ENCODE measurements at regions not wholly inside any gene's neighbourhood (a gene's known extent, or its start where the extent isn't known, plus 50 kb on each side); places are given as distances from the start of the nearest gene placed in this dataset.
A peak's percentile ranks its signal among the peaks of the same experiment; 100 is the strongest.
"Not testable (repeated sequence)": the region's sequence is repeated elsewhere in the genome, so short reads cannot be mapped to it uniquely, and the experiment has no call there.

DNA sequence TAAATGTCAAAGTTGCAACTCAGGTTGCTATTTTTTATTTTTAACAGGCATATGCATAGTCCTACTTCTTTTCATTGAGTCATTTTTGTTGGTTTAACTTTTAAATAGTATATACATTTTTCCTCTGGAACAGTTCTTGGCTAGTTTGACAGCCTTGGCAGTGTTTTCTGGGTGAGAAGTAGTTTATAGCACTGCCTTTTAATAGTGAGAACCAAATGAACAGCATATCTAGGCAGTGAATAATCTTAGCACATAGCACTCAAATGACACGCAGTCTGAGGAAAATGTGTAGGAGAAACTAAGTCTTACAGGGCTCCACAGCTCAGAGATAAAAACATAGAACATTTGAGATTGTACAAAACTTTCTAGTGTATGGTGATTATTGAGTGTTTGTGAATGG, 265.5 kb upstream of the POT1 start:
- DNase-seq (ENCODE audit: low spot score), result no peak
- no peak overlapping the region for H3K27ac ChIP-seq (ENCODE audit: poor library complexity, severe bottlenecking)
- no peaks in the 10 kb centered on the region for H3K36me3 ChIP-seq (ENCODE audit: low read depth)
- ATAC-seq (ENCODE audit: low read depth), result no peak
- H3K27me3 ChIP-seq (ENCODE audit: insufficient read depth, poor library complexity, severe bottlenecking), result no peaks in the 10 kb centered on the region
- no peak overlapping the region for H3K4me3 ChIP-seq (ENCODE audit: severe bottlenecking)
- no peaks in the 10 kb centered on the region for H3K4me1 ChIP-seq (ENCODE audit: insufficient read depth, poor library complexity, severe bottlenecking)
- H3K9me3 ChIP-seq (ENCODE audit: severe bottlenecking), result no peaks in the 10 kb centered on the region
- TF ChIP-seq CTCF (IDR thresholded peaks at IDR 0.05; ENCODE audit: poor library complexity, severe bottlenecking), result no peak

DNA sequence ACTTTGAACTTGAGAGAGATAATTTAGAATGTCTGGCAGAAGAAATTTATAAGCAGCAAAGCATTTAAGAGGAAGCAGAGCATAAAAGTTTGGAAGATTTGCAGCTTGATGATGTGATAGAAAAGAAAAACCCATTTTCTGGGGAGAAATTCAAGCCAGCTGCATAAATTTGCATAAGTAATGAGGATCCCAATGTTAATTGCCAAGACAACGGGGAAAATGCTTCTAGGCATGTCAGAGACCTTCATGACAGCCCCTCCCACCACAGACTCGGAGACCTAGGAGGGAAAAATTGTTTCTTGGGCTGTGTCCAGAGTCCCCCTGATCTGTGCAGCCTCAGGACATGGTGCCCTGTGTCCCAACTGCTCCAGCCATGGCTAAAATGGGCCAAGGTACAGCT, 263.6 kb upstream of the POT1 start:
- Histone ChIP-seq H3K4me1 (ENCODE audit: insufficient read depth, poor library complexity, severe bottlenecking) (no peaks in the 10 kb centered on the region), H3K27me3 (ENCODE audit: insufficient read depth, poor library complexity, severe bottlenecking) (no peaks in the 10 kb centered on the region), H3K4me3 (ENCODE audit: severe bottlenecking) (no peak overlapping the region), H3K36me3 (ENCODE audit: low read depth) (no peaks in the 10 kb centered on the region), H3K9me3 (ENCODE audit: severe bottlenecking) (no peaks in the 10 kb centered on the region), H3K27ac (ENCODE audit: poor library complexity, severe bottlenecking) (no peak overlapping the region)
- DNase-seq (ENCODE audit: low spot score), result no peak
- ATAC-seq (ENCODE audit: low read depth), result no peak
- no peak for TF ChIP-seq CTCF (IDR thresholded peaks at IDR 0.05; ENCODE audit: poor library complexity, severe bottlenecking)

DNA sequence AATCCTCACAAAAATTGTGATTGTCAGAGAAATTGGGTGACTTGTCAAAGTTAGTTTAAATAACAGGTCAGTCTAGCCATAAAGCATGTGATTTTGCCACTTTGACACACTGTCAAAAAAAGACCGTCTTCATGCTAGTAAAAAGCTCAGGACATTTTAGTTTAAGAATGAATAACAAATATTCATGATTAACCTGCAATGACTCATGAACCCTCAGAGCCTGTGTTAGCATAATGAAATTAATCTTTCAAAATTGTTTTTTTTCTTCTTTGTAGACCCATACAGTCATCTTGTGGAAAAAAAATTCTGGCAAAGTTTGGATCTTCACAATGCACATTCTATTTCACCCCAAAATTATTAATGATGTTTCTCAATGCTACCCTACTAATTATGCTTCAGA, 255.2 kb upstream of the POT1 start:
- no peaks in the 10 kb centered on the region for H3K4me1 ChIP-seq (ENCODE audit: insufficient read depth, poor library complexity, severe bottlenecking)
- H3K27ac ChIP-seq (ENCODE audit: poor library complexity, severe bottlenecking), result no peak overlapping the region
- peak; percentile 50; the same call in 1 of the 3 replicates for ATAC-seq (ENCODE audit: low read depth)
- no peaks in the 10 kb centered on the region for H3K27me3 ChIP-seq (ENCODE audit: insufficient read depth, poor library complexity, severe bottlenecking)
- no peak for TF ChIP-seq CTCF (IDR thresholded peaks at IDR 0.05; ENCODE audit: poor library complexity, severe bottlenecking)
- no peaks in the 10 kb centered on the region for H3K36me3 ChIP-seq (ENCODE audit: low read depth)
- no peak overlapping the region for H3K4me3 ChIP-seq (ENCODE audit: severe bottlenecking)
- no peak for DNase-seq (ENCODE audit: low spot score)
- no peaks in the 10 kb centered on the region for H3K9me3 ChIP-seq (ENCODE audit: severe bottlenecking)

DNA sequence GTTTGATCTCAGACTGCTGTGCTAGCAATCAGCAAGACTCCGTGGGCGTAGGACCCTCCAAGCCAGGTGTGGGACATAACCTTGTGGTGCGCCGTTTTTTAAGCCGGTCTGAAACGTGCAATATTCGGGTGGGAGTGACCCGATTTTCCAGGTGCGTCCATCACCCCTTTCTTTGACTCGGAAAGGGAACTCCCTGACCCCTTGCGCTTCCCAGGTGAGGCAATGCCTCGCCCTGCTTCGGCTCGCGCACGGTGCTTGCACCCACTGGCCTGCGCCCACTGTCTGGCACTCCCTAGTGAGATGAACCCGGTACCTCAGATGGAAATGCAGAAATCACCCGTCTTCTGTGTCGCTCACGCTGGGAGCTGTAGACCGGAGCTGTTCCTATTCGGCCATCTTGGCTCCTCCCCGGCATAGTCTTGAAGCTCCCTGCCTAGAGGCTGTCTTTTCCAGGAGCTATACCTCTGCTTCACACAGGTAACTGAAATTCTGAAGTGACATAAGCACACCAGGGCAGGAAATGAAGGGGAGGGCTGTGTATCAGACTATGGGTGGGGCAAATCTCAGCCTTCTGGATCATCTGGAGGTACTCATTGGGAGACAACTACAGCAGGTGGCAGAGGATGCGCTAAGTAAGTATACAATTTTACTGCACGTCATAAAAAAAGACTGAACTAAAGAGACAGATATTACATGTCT, 252.1 kb upstream of the POT1 start:
- not testable (repeated sequence) for H3K27ac ChIP-seq (ENCODE audit: poor library complexity, severe bottlenecking); H3K4me1 ChIP-seq (ENCODE audit: insufficient read depth, poor library complexity, severe bottlenecking); ATAC-seq (ENCODE audit: low read depth); H3K36me3 ChIP-seq (ENCODE audit: low read depth); H3K27me3 ChIP-seq (ENCODE audit: insufficient read depth, poor library complexity, severe bottlenecking); H3K9me3 ChIP-seq (ENCODE audit: severe bottlenecking); DNase-seq (ENCODE audit: low spot score); H3K4me3 ChIP-seq (ENCODE audit: severe bottlenecking)

- Histone ChIP-seq H3K27ac (ENCODE audit: poor library complexity, severe bottlenecking) (no peak overlapping the region), H3K4me1 (ENCODE audit: insufficient read depth, poor library complexity, severe bottlenecking) (no peaks in the 10 kb centered on the region), H3K4me3 (ENCODE audit: severe bottlenecking) (no peak overlapping the region), H3K9me3 (ENCODE audit: severe bottlenecking) (no peaks in the 10 kb centered on the region), H3K36me3 (ENCODE audit: low read depth) (no peaks in the 10 kb centered on the region), H3K27me3 (ENCODE audit: insufficient read depth, poor library complexity, severe bottlenecking) (no peaks in the 10 kb centered on the region)
- ATAC-seq (ENCODE audit: low read depth), result no peak
- no peak for DNase-seq (ENCODE audit: low spot score)
- no peak for TF ChIP-seq CTCF (IDR thresholded peaks at IDR 0.05; ENCODE audit: poor library complexity, severe bottlenecking)
Observed at GRCh38 chr7:125173571-125173970, 243.9 kb upstream of the POT1 start.
